Fibroblast of mammary gland (primary cell): ENCODE measurements at regions not wholly inside any gene's neighbourhood (a gene's known extent, or its start where the extent isn't known, plus 50 kb on each side); places are given as distances from the start of the nearest gene placed in this dataset.

ENCODE experiments used
- DNase-seq: peaks from one replicate; pipeline ENCODE4 v3.0.0-alpha.2; 2010; ENCODE audit warnings: low read depth
- H3K4me3 ChIP-seq: 2 replicates; pipeline ENCODE4 v1.5.1; 2011; ENCODE audit warnings: low read depth, mild to moderate bottlenecking, low read length, moderate library complexity; ENCODE audit not compliant: control insufficient read depth
- TF ChIP-seq, protein P1 (sequence below): conservative IDR thresholded peaks from 2 replicates; pipeline ENCODE4 v1.5.1; 2011; ENCODE audit warnings: low read depth, low read length, inconsistent platforms; ENCODE audit not compliant: control insufficient read depth, insufficient read depth

- DNase-seq: peak; percentile 10
- no peak overlapping the region for H3K4me3 ChIP-seq
- TF ChIP-seq, protein P1, sequence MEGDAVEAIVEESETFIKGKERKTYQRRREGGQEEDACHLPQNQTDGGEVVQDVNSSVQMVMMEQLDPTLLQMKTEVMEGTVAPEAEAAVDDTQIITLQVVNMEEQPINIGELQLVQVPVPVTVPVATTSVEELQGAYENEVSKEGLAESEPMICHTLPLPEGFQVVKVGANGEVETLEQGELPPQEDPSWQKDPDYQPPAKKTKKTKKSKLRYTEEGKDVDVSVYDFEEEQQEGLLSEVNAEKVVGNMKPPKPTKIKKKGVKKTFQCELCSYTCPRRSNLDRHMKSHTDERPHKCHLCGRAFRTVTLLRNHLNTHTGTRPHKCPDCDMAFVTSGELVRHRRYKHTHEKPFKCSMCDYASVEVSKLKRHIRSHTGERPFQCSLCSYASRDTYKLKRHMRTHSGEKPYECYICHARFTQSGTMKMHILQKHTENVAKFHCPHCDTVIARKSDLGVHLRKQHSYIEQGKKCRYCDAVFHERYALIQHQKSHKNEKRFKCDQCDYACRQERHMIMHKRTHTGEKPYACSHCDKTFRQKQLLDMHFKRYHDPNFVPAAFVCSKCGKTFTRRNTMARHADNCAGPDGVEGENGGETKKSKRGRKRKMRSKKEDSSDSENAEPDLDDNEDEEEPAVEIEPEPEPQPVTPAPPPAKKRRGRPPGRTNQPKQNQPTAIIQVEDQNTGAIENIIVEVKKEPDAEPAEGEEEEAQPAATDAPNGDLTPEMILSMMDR: no peak
These were observed 144.6 kb upstream of the COL1A2 start for GRCh38 chr7:94250124-94250523.

- H3K4me3 ChIP-seq: no peak overlapping the region
- TF ChIP-seq, protein P1: no peak
- no peak for DNase-seq
These were observed 143.7 kb upstream of the COL1A2 start for GRCh38 chr7:94250987-94251386.

GRCh38 chr7:94252124-94252523 is 142.6 kb upstream of the COL1A2 start:
- no peak for DNase-seq
- TF ChIP-seq, protein P1: no peak
- no peak overlapping the region for H3K4me3 ChIP-seq

- TF ChIP-seq, protein P1: no peak
- H3K4me3 ChIP-seq: no peak overlapping the region
- DNase-seq: no peak
These were observed 141.7 kb upstream of the COL1A2 start for GRCh38 chr7:94252971-94253370.

- no peak overlapping the region for H3K4me3 ChIP-seq
- TF ChIP-seq, protein P1: no peak
- no peak for DNase-seq
These were observed 141.0 kb upstream of the COL1A2 start for GRCh38 chr7:94253686-94254085.

GRCh38 chr7:94258418-94259300 is 136.0 kb upstream of the COL1A2 start:
- DNase-seq: no peak
- TF ChIP-seq, protein P1: no peak
- no peak overlapping the region for H3K4me3 ChIP-seq
